HepG2 (cell line): ENCODE measurements at regions not wholly inside any gene's neighbourhood (a gene's known extent, or its start where the extent isn't known, plus 50 kb on each side); places are given as distances from the start of the nearest gene placed in this dataset.

Experiments
- ARNT ChIP-seq: fragments of 450-650 bp; IDR thresholded peaks from 2 replicates; pipeline ENCODE4 v1.6.1; 2017
- CEBPG ChIP-seq: IDR thresholded peaks from 2 replicates; pipeline ENCODE4 v1.6.1; 2016
- FOSL2 ChIP-seq: sonication (generic); formaldehyde crosslinking; IDR thresholded peaks from 2 replicates; pipeline ENCODE4 v1.4.0; 2020; ENCODE audit warnings: missing genetic modification reagents
- FOXM1 ChIP-seq: sonication (generic); formaldehyde crosslinking; IDR thresholded peaks from 2 replicates; pipeline ENCODE4 v1.5.0; 2020; ENCODE audit warnings: missing genetic modification reagents
- HNRNPH1 ChIP-seq: fragments of 200-400 bp; formaldehyde crosslinking; optimal IDR thresholded peaks from 2 replicates; pipeline ENCODE3; 2017; ENCODE audit warnings: mild to moderate bottlenecking, low read depth, low read length
- KLF12 ChIP-seq: sonication (generic); formaldehyde crosslinking; IDR thresholded peaks from 2 replicates; pipeline ENCODE4 v1.4.0; 2020; ENCODE audit warnings: missing genetic modification reagents, borderline replicate concordance
- NCOR1 ChIP-seq: fragments of 200-600 bp; sonication (generic); IDR thresholded peaks from 2 replicates; pipeline ENCODE4 v1.7.0; 2017; ENCODE audit warnings: antibody characterized with exemption, low read length, borderline replicate concordance
- NPAS2 ChIP-seq: sonication (generic); formaldehyde crosslinking; IDR thresholded peaks from 2 replicates; pipeline ENCODE4 v1.8.0; 2022; ENCODE audit warnings: mild to moderate bottlenecking, missing genetic modification reagents, borderline replicate concordance
- PPARG ChIP-seq: conservative IDR thresholded peaks from 2 replicates; pipeline ENCODE4 v1.6.1; 2016; ENCODE audit warnings: missing biosample characterization, missing genetic modification reagents
- SOX13 ChIP-seq, 3 experiments: fragments of 450-650 bp in 1 of 3; sonication (generic) in 1 of 3; formaldehyde crosslinking in 1 of 3; IDR thresholded peaks in 2 of 3; conservative IDR thresholded peaks in 1 of 3; 2 replicates each; pipeline versions ENCODE4 v1.5.0 to v1.6.1; 2016 to 2020; ENCODE audit warnings: antibody characterized with exemption in 1 of 3, mild to moderate bottlenecking in 1 of 3, missing compliant biosample characterization in 1 of 3, missing genetic modification reagents in 1 of 3, moderate library complexity in 1 of 3
- ZNF530 ChIP-seq: sonication (generic); formaldehyde crosslinking; IDR thresholded peaks from 2 replicates; pipeline ENCODE4 v1.5.0; 2020; ENCODE audit warnings: low read depth, mild to moderate bottlenecking, missing genetic modification reagents
- ZNF572 ChIP-seq: sonication (generic); formaldehyde crosslinking; IDR thresholded peaks from 2 replicates; pipeline ENCODE4 v1.5.1; 2020; ENCODE audit warnings: mild to moderate bottlenecking, missing genetic modification reagents
- ZSCAN22 ChIP-seq: sonication (generic); formaldehyde crosslinking; IDR thresholded peaks from 2 replicates; pipeline ENCODE4 v1.4.0; 2020; ENCODE audit warnings: mild to moderate bottlenecking, missing genetic modification reagents
- TF ChIP-seq, protein P1 (sequence below): sonication (generic); formaldehyde crosslinking; IDR thresholded peaks from 2 replicates; pipeline ENCODE4 v1.4.0; 2020; ENCODE audit warnings: low read depth, missing genetic modification reagents
- TF ChIP-seq, protein P2 (sequence below): sonication (generic); formaldehyde crosslinking; IDR thresholded peaks from 2 replicates; pipeline ENCODE4 v1.5.0; 2020; ENCODE audit warnings: missing genetic modification reagents, mild to moderate bottlenecking, borderline replicate concordance
- TF ChIP-seq, protein P3 (sequence below), 2 experiments: sonication (generic) in 1 of 2; formaldehyde crosslinking in 1 of 2; IDR thresholded peaks; 2 replicates each; pipeline versions ENCODE4 v1.4.0 to v1.6.1; 2016 to 2020; ENCODE audit warnings: borderline replicate concordance in 1 of 2, low read depth in 1 of 2, mild to moderate bottlenecking in 1 of 2, missing genetic modification reagents in 1 of 2
- TF ChIP-seq, protein P4 (sequence below): sonication (generic); formaldehyde crosslinking; IDR thresholded peaks from 2 replicates; pipeline ENCODE4 v1.8.1; 2023; ENCODE audit warnings: mild to moderate bottlenecking, missing genetic modification reagents

DNA sequence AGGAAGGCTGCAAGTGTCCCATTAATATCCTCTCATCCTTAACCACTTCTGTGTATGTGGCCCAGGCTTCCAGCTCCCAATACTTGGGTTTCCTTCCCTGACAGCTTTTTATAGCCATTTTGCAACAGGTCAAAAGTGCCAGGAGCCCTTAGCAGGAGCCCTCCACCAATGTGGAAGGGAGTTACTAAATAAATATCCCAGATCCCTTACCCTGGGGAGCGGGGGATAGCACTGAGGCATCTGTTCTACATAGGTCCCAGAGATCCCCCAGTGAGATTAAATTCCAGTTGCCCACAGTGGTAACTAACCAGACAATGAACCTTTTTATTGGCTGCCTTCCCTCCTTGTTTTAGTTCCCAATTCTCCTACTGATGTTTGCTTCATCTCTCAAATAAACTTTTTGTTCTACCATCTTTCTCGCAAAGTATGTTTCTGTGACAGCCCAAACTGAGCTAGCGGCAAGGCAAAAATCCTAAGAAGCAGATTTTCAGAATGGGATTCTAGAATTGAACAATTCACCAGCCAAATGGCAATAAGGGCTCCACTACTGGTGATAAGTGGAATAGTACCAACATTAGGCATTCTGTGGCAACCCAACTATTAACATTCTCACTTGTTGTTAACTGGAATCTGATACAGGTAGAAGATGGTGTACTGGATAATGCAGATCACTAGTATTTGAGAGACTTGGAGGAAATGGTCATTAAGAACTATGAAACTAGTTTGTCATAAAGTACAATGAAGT, 83.9 kb upstream of the MAPRE2 start (continued):
- TF ChIP-seq, protein P1, sequence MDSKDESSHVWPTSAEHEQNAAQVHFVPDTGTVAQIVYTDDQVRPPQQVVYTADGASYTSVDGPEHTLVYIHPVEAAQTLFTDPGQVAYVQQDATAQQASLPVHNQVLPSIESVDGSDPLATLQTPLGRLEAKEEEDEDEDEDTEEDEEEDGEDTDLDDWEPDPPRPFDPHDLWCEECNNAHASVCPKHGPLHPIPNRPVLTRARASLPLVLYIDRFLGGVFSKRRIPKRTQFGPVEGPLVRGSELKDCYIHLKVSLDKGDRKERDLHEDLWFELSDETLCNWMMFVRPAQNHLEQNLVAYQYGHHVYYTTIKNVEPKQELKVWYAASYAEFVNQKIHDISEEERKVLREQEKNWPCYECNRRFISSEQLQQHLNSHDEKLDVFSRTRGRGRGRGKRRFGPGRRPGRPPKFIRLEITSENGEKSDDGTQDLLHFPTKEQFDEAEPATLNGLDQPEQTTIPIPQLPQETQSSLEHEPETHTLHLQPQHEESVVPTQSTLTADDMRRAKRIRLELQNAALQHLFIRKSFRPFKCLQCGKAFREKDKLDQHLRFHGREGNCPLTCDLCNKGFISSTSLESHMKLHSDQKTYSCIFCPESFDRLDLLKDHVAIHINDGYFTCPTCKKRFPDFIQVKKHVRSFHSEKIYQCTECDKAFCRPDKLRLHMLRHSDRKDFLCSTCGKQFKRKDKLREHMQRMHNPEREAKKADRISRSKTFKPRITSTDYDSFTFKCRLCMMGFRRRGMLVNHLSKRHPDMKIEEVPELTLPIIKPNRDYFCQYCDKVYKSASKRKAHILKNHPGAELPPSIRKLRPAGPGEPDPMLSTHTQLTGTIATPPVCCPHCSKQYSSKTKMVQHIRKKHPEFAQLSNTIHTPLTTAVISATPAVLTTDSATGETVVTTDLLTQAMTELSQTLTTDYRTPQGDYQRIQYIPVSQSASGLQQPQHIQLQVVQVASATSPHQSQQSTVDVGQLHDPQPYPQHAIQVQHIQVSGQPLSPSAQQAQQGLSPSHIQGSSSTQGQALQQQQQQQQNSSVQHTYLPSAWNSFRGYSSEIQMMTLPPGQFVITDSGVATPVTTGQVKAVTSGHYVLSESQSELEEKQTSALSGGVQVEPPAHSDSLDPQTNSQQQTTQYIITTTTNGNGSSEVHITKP (CRISPR knock-in tag): 0 out of 2 replicates have a peak, but pooled peaks have one; percentile 23
- TF ChIP-seq HNRNPH1: no peak
- TF ChIP-seq KLF12 (CRISPR knock-in tag): no peak
- no peak for TF ChIP-seq SOX13 (IDR thresholded peaks at IDR 0.05)
- TF ChIP-seq SOX13 (CRISPR knock-in tag; conservative IDR thresholded peaks at IDR 0.05 in 1 of 2, IDR thresholded peaks at IDR 0.05 in 1 of 2): peak in 1 of 2 experiments; percentile 59; a peak in 1 of 4 replicates
- TF ChIP-seq CEBPG (CRISPR knock-in tag): 0 out of 2 replicates have a peak, but pooled peaks have one; percentile 15
- peak; percentile 35; the same call in 1 of the 2 replicates for TF ChIP-seq NCOR1
- TF ChIP-seq FOXM1: no peak
- TF ChIP-seq PPARG: peak; percentile 73
- TF ChIP-seq, protein P2, sequence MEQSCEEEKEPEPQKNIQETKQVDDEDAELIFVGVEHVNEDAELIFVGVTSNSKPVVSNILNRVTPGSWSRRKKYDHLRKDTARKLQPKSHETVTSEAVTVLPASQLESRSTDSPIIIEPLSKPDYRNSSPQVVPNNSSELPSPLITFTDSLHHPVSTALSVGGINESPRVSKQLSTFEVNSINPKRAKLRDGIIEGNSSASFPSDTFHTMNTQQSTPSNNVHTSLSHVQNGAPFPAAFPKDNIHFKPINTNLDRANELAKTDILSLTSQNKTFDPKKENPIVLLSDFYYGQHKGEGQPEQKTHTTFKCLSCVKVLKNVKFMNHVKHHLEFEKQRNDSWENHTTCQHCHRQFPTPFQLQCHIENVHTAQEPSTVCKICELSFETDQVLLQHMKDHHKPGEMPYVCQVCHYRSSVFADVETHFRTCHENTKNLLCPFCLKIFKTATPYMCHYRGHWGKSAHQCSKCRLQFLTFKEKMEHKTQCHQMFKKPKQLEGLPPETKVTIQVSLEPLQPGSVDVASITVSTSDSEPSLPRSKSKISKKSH (CRISPR knock-in tag): no peak
- TF ChIP-seq, protein P3, sequence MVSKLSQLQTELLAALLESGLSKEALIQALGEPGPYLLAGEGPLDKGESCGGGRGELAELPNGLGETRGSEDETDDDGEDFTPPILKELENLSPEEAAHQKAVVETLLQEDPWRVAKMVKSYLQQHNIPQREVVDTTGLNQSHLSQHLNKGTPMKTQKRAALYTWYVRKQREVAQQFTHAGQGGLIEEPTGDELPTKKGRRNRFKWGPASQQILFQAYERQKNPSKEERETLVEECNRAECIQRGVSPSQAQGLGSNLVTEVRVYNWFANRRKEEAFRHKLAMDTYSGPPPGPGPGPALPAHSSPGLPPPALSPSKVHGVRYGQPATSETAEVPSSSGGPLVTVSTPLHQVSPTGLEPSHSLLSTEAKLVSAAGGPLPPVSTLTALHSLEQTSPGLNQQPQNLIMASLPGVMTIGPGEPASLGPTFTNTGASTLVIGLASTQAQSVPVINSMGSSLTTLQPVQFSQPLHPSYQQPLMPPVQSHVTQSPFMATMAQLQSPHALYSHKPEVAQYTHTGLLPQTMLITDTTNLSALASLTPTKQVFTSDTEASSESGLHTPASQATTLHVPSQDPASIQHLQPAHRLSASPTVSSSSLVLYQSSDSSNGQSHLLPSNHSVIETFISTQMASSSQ (IDR thresholded peaks at IDR 0.05; ENCODE audit: low read depth): no peak
- TF ChIP-seq, protein P3 (CRISPR knock-in tag; IDR thresholded peaks at IDR 0.05; ENCODE audit: borderline replicate concordance): peak; percentile 39; the same call in 1 of the 2 replicates
- TF ChIP-seq FOSL2 (CRISPR knock-in tag): 0 out of 2 replicates have a peak, but pooled peaks have one; percentile 20
- no peak for TF ChIP-seq ZNF530 (CRISPR knock-in tag)
- no peak for TF ChIP-seq NPAS2 (CRISPR knock-in tag)
- no peak for TF ChIP-seq ARNT
- TF ChIP-seq ZSCAN22 (CRISPR knock-in tag): no peak
- no peak for TF ChIP-seq ZNF572 (CRISPR knock-in tag)
- TF ChIP-seq, protein P4, sequence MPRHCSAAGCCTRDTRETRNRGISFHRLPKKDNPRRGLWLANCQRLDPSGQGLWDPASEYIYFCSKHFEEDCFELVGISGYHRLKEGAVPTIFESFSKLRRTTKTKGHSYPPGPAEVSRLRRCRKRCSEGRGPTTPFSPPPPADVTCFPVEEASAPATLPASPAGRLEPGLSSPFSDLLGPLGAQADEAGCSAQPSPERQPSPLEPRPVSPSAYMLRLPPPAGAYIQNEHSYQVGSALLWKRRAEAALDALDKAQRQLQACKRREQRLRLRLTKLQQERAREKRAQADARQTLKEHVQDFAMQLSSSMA (CRISPR knock-in tag): no peak
